ENCODE measurements at regions not wholly inside any gene's neighbourhood (a gene's known extent, or its start where the extent isn't known, plus 50 kb on each side); places are given as distances from the start of the nearest gene placed in this dataset.

- H4K8ac ChIP-seq (ENCODE audit: low read depth, low read length), result no peak overlapping the region
- H2AFZ ChIP-seq (ENCODE audit: low read length), result no peak overlapping the region
- no peak overlapping the region for H2BK5ac ChIP-seq (ENCODE audit: low read length)
- H3K79me1 ChIP-seq (ENCODE audit: low read depth, low read length), result peaks cover 2% of the 10 kb centered on the region
- H3K9ac ChIP-seq (ENCODE audit: low read depth, low read length, poor library complexity), result no peak overlapping the region
- no peak overlapping the region for H2BK15ac ChIP-seq (ENCODE audit: low read length)
- DNase-seq (ENCODE audit: low spot score), result no peak
- no peak overlapping the region for H3K4ac ChIP-seq (ENCODE audit: low read length)
- H3K23ac ChIP-seq (ENCODE audit: low read depth, low read length, poor library complexity), result no peak overlapping the region
- H3K4me3 ChIP-seq (ENCODE audit: low read length in 2 of 2), result no peak overlapping the region
- no CpG with 5 or more reads among the region's 6 CpGs for WGBS, 2 donors (ENCODE audit: extremely low coverage in 2 of 2, insufficient read length in 2 of 2, insufficient replicate concordance in 1 of 2)
- no peaks in the 10 kb centered on the region for H3K27me3 ChIP-seq (ENCODE audit: control insufficient read depth in 3 of 3, insufficient read depth in 3 of 3, low read depth in 1 of 3, low read length in 3 of 3)
- H3K18ac ChIP-seq (ENCODE audit: low read length), result no peak overlapping the region
- no peak overlapping the region for H2BK12ac ChIP-seq (ENCODE audit: low read length)
- no peaks in the 10 kb centered on the region for H3K9me3 ChIP-seq (replicated peaks in 1 of 2; ENCODE audit: control insufficient read depth in 2 of 2, insufficient read depth in 1 of 2, low read depth in 1 of 2, low read length in 2 of 2)
- H3K14ac ChIP-seq (ENCODE audit: low read length), result no peak overlapping the region
- H3K4me2 ChIP-seq (ENCODE audit: insufficient read depth, low read length, poor library complexity, severe bottlenecking), result no peak overlapping the region
- peaks cover 0 to 9% of the 10 kb centered on the region in 2 donors for H3K36me3 ChIP-seq (replicated peaks in 1 of 2; ENCODE audit: control insufficient read depth in 2 of 2, insufficient read depth in 2 of 2, low read length in 2 of 2)
- no peak overlapping the region for H2BK120ac ChIP-seq (ENCODE audit: low read depth, low read length)
- H2AK5ac ChIP-seq (ENCODE audit: low read depth, low read length), result no peak overlapping the region
- no peak overlapping the region for H4K91ac ChIP-seq (ENCODE audit: low read depth, low read length, poor library complexity)
- H3K4me1 ChIP-seq (ENCODE audit: control insufficient read depth in 2 of 2, insufficient read depth in 1 of 2, low read depth in 1 of 2, low read length in 2 of 2), result peaks cover 5 to 9% of the 10 kb centered on the region in 2 donors
- no peak overlapping the region for H3K27ac ChIP-seq (replicated peaks; ENCODE audit: low read length)
These were observed 109.7 kb upstream of the MGAT5 start for GRCh38 chr2:134144081-134144596.

- Histone ChIP-seq H3K9ac (ENCODE audit: low read depth, low read length, poor library complexity) (no peak overlapping the region), H4K91ac (ENCODE audit: low read depth, low read length, poor library complexity) (no peak overlapping the region), H2BK12ac (ENCODE audit: low read length) (no peak overlapping the region), H3K27ac (replicated peaks; ENCODE audit: low read length) (no peak overlapping the region), H3K9me3 (replicated peaks in 1 of 2; ENCODE audit: control insufficient read depth in 2 of 2, insufficient read depth in 1 of 2, low read depth in 1 of 2, low read length in 2 of 2) (no peaks in the 10 kb centered on the region), H3K36me3 (replicated peaks in 1 of 2; ENCODE audit: control insufficient read depth in 2 of 2, insufficient read depth in 2 of 2, low read length in 2 of 2) (peaks cover 0 to 6% of the 10 kb centered on the region in 2 donors), H3K4me2 (ENCODE audit: insufficient read depth, low read length, poor library complexity, severe bottlenecking) (no peak overlapping the region), H2AK5ac (ENCODE audit: low read depth, low read length) (no peak overlapping the region), H3K4me3 (ENCODE audit: low read length in 2 of 2) (no peak overlapping the region), H3K27me3 (ENCODE audit: control insufficient read depth in 3 of 3, insufficient read depth in 3 of 3, low read depth in 1 of 3, low read length in 3 of 3) (no peaks in the 10 kb centered on the region), H3K79me1 (ENCODE audit: low read depth, low read length) (peaks cover 2% of the 10 kb centered on the region), H4K8ac (ENCODE audit: low read depth, low read length) (no peak overlapping the region), H2AFZ (ENCODE audit: low read length) (no peak overlapping the region), H2BK120ac (ENCODE audit: low read depth, low read length) (no peak overlapping the region), H3K18ac (ENCODE audit: low read length) (no peak overlapping the region), H2BK5ac (ENCODE audit: low read length) (no peak overlapping the region), H3K4ac (ENCODE audit: low read length) (no peak overlapping the region), H3K14ac (ENCODE audit: low read length) (no peak overlapping the region), H3K4me1 (ENCODE audit: control insufficient read depth in 2 of 2, insufficient read depth in 1 of 2, low read depth in 1 of 2, low read length in 2 of 2) (peaks cover 5 to 9% of the 10 kb centered on the region in 2 donors), H2BK15ac (ENCODE audit: low read length) (no peak overlapping the region), H3K23ac (ENCODE audit: low read depth, low read length, poor library complexity) (no peak overlapping the region)
- WGBS, 2 donors (ENCODE audit: extremely low coverage in 2 of 2, insufficient read length in 2 of 2, insufficient replicate concordance in 1 of 2), result no CpG with 5 or more reads among the region's 4 CpGs
- no peak for DNase-seq (ENCODE audit: low spot score)
These were observed 109.2 kb upstream of the MGAT5 start for GRCh38 chr2:134144651-134145050.

- Histone ChIP-seq H3K4me1 (ENCODE audit: control insufficient read depth in 2 of 2, insufficient read depth in 1 of 2, low read depth in 1 of 2, low read length in 2 of 2) (peaks cover 5 to 7% of the 10 kb centered on the region in 2 donors), H3K4ac (ENCODE audit: low read length) (no peak overlapping the region)
- WGBS, 2 donors (ENCODE audit: extremely low coverage in 2 of 2, insufficient read length in 2 of 2, insufficient replicate concordance in 1 of 2), result no CpG with 5 or more reads among the region's 5 CpGs
These were observed 108.4 kb upstream of the MGAT5 start for GRCh38 chr2:134145519-134145918.

GRCh38 chr2:134146161-134146560, 107.7 kb upstream of the MGAT5 start:
- Histone ChIP-seq H3K36me3 (replicated peaks in 1 of 2; ENCODE audit: control insufficient read depth in 2 of 2, insufficient read depth in 2 of 2, low read length in 2 of 2) (no peaks in the 10 kb centered on the region), H2BK120ac (ENCODE audit: low read depth, low read length) (no peak overlapping the region), H3K4ac (ENCODE audit: low read length) (no peak overlapping the region), H2AK5ac (ENCODE audit: low read depth, low read length) (no peak overlapping the region), H3K9me3 (replicated peaks in 1 of 2; ENCODE audit: control insufficient read depth in 2 of 2, insufficient read depth in 1 of 2, low read depth in 1 of 2, low read length in 2 of 2) (no peaks in the 10 kb centered on the region), H3K9ac (ENCODE audit: low read depth, low read length, poor library complexity) (no peak overlapping the region), H3K18ac (ENCODE audit: low read length) (no peak overlapping the region), H3K4me2 (ENCODE audit: insufficient read depth, low read length, poor library complexity, severe bottlenecking) (no peak overlapping the region), H2BK15ac (ENCODE audit: low read length) (no peak overlapping the region), H2AFZ (ENCODE audit: low read length) (no peak overlapping the region), H3K27ac (replicated peaks; ENCODE audit: low read length) (no peak overlapping the region), H3K79me1 (ENCODE audit: low read depth, low read length) (peaks cover 2% of the 10 kb centered on the region), H4K8ac (ENCODE audit: low read depth, low read length) (no peak overlapping the region), H3K27me3 (ENCODE audit: control insufficient read depth in 3 of 3, insufficient read depth in 3 of 3, low read depth in 1 of 3, low read length in 3 of 3) (no peaks in the 10 kb centered on the region), H2BK12ac (ENCODE audit: low read length) (no peak overlapping the region), H3K4me1 (ENCODE audit: control insufficient read depth in 2 of 2, insufficient read depth in 1 of 2, low read depth in 1 of 2, low read length in 2 of 2) (peaks cover 5 to 7% of the 10 kb centered on the region in 2 donors), H3K23ac (ENCODE audit: low read depth, low read length, poor library complexity) (no peak overlapping the region), H3K14ac (ENCODE audit: low read length) (no peak overlapping the region), H2BK5ac (ENCODE audit: low read length) (no peak overlapping the region), H4K91ac (ENCODE audit: low read depth, low read length, poor library complexity) (no peak overlapping the region), H3K4me3 (ENCODE audit: low read length in 2 of 2) (no peak overlapping the region)
- no peak for DNase-seq (ENCODE audit: low spot score)
- no CpG with 5 or more reads among the region's 3 CpGs for WGBS, 2 donors (ENCODE audit: extremely low coverage in 2 of 2, insufficient read length in 2 of 2, insufficient replicate concordance in 1 of 2)

More at GRCh38 chr2:134145519-134145918, 108.4 kb upstream of the MGAT5 start:
- Histone ChIP-seq H3K23ac (ENCODE audit: low read depth, low read length, poor library complexity) (no peak overlapping the region), H3K79me1 (ENCODE audit: low read depth, low read length) (peaks cover 2% of the 10 kb centered on the region), H4K8ac (ENCODE audit: low read depth, low read length) (no peak overlapping the region), H2AK5ac (ENCODE audit: low read depth, low read length) (no peak overlapping the region), H3K4me3 (ENCODE audit: low read length in 2 of 2) (no peak overlapping the region), H2BK12ac (ENCODE audit: low read length) (no peak overlapping the region), H2BK15ac (ENCODE audit: low read length) (no peak overlapping the region), H2AFZ (ENCODE audit: low read length) (no peak overlapping the region), H3K18ac (ENCODE audit: low read length) (no peak overlapping the region), H3K9ac (ENCODE audit: low read depth, low read length, poor library complexity) (no peak overlapping the region), H3K36me3 (replicated peaks in 1 of 2; ENCODE audit: control insufficient read depth in 2 of 2, insufficient read depth in 2 of 2, low read length in 2 of 2) (no peaks in the 10 kb centered on the region), H2BK5ac (ENCODE audit: low read length) (no peak overlapping the region), H3K14ac (ENCODE audit: low read length) (no peak overlapping the region), H2BK120ac (ENCODE audit: low read depth, low read length) (no peak overlapping the region), H3K27ac (replicated peaks; ENCODE audit: low read length) (no peak overlapping the region), H3K9me3 (replicated peaks in 1 of 2; ENCODE audit: control insufficient read depth in 2 of 2, insufficient read depth in 1 of 2, low read depth in 1 of 2, low read length in 2 of 2) (no peaks in the 10 kb centered on the region), H4K91ac (ENCODE audit: low read depth, low read length, poor library complexity) (no peak overlapping the region), H3K4me2 (ENCODE audit: insufficient read depth, low read length, poor library complexity, severe bottlenecking) (no peak overlapping the region), H3K27me3 (ENCODE audit: control insufficient read depth in 3 of 3, insufficient read depth in 3 of 3, low read depth in 1 of 3, low read length in 3 of 3) (no peaks in the 10 kb centered on the region)
- DNase-seq (ENCODE audit: low spot score), result no peak

Measured in neuronal stem cell (in vitro differentiated cells).